ENCODE measurements at regions not wholly inside any gene's neighbourhood (a gene's known extent, or its start where the extent isn't known, plus 50 kb on each side); places are given as distances from the start of the nearest gene placed in this dataset.

- no peak for TF ChIP-seq EZH2 (IDR thresholded peaks at IDR 0.05; ENCODE audit: low read length)
- TF ChIP-seq, protein P1, sequence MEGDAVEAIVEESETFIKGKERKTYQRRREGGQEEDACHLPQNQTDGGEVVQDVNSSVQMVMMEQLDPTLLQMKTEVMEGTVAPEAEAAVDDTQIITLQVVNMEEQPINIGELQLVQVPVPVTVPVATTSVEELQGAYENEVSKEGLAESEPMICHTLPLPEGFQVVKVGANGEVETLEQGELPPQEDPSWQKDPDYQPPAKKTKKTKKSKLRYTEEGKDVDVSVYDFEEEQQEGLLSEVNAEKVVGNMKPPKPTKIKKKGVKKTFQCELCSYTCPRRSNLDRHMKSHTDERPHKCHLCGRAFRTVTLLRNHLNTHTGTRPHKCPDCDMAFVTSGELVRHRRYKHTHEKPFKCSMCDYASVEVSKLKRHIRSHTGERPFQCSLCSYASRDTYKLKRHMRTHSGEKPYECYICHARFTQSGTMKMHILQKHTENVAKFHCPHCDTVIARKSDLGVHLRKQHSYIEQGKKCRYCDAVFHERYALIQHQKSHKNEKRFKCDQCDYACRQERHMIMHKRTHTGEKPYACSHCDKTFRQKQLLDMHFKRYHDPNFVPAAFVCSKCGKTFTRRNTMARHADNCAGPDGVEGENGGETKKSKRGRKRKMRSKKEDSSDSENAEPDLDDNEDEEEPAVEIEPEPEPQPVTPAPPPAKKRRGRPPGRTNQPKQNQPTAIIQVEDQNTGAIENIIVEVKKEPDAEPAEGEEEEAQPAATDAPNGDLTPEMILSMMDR (optimal IDR thresholded peaks at IDR 0.05 in 1 of 3, IDR thresholded peaks at IDR 0.05 in 1 of 3, conservative IDR thresholded peaks at IDR 0.05 in 1 of 3; ENCODE audit: extremely low read depth in 1 of 3, insufficient read depth in 2 of 3, low read length in 3 of 3) = no peak
These were observed 161.4 kb upstream of the MAD2L1 start for GRCh38 chr4:120228086-120228485.
